ENCODE measurements at regions not wholly inside any gene's neighbourhood (a gene's known extent, or its start where the extent isn't known, plus 50 kb on each side); places are given as distances from the start of the nearest gene placed in this dataset.

DNA sequence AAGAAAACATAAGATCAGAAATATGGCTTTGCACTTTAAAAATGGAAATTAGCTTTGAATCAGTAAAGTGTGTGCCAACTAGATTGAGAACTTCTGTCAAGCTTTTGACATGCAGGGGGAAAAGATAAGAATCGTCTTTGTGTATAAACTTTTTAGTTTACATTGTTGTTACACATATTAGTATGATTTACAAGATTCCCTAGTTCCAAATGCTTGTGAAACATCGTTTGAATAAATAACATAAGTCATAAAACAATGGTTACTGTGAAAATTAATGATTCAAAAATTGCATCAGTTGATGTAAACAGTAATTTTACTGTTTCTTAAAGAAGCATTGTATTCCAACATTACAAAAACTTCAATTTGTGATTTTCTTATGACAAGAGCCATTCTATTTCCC is 207.6 kb upstream of the MTPN start:
- Histone ChIP-seq H3K9me1 (replicated peaks; ENCODE audit: control insufficient read depth, extremely low read depth, insufficient read depth, low read length) (no peaks in the 10 kb centered on the region), H4K20me1 (replicated peaks; ENCODE audit: control insufficient read depth, extremely low read depth, insufficient read depth, low read length) (no peaks in the 10 kb centered on the region), H3K4me2 (ENCODE audit: insufficient read depth, low read length) (no peak overlapping the region), H3K79me2 (ENCODE audit: control insufficient read depth, insufficient read depth, low read length) (no peaks in the 10 kb centered on the region), H2AFZ (ENCODE audit: low read depth, low read length) (no peak overlapping the region), H3K27ac (ENCODE audit: insufficient read depth, low read depth, low read length) (no peak overlapping the region), H3K4me1 (ENCODE audit: control insufficient read depth, extremely low read depth, insufficient read depth, low read length) (no peaks in the 10 kb centered on the region), H3K27me3 (ENCODE audit: control insufficient read depth in 2 of 2, insufficient read depth in 2 of 2, low read length in 2 of 2) (no peaks in the 10 kb centered on the region), H3K4me3 (replicated peaks in 1 of 3; ENCODE audit: insufficient read depth in 1 of 3, low read depth in 1 of 3, low read length in 3 of 3) (no peak overlapping the region), H3K36me3 (ENCODE audit: control insufficient read depth in 2 of 2, extremely low read depth in 1 of 2, insufficient read depth in 2 of 2, low read length in 2 of 2) (no peaks in the 10 kb centered on the region), H3K9ac (replicated peaks; ENCODE audit: extremely low read depth, insufficient read depth, low read length) (no peak overlapping the region), H3K9me3 (replicated peaks; ENCODE audit: control insufficient read depth, insufficient read depth, low read length) (no peaks in the 10 kb centered on the region)
- FAIRE-seq (no peak), DNase-seq (ENCODE audit: low read depth, low spot score) (no peak)
- CTCF ChIA-PET = no interaction called here
- TF ChIP-seq, protein P1, sequence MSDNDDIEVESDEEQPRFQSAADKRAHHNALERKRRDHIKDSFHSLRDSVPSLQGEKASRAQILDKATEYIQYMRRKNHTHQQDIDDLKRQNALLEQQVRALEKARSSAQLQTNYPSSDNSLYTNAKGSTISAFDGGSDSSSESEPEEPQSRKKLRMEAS (IDR thresholded peaks at IDR 0.05; ENCODE audit: insufficient read depth, insufficient read length) = no peak
- TF ChIP-seq FOS (IDR thresholded peaks at IDR 0.05; ENCODE audit: borderline replicate concordance, insufficient read depth, low read length) (no peak), JUN (IDR thresholded peaks at IDR 0.05; ENCODE audit: borderline replicate concordance, insufficient read depth, insufficient read length, low read depth) (no peak), MYC (IDR thresholded peaks at IDR 0.05; ENCODE audit: low read depth, low read length) (no peak)
- TF ChIP-seq, protein P2, sequence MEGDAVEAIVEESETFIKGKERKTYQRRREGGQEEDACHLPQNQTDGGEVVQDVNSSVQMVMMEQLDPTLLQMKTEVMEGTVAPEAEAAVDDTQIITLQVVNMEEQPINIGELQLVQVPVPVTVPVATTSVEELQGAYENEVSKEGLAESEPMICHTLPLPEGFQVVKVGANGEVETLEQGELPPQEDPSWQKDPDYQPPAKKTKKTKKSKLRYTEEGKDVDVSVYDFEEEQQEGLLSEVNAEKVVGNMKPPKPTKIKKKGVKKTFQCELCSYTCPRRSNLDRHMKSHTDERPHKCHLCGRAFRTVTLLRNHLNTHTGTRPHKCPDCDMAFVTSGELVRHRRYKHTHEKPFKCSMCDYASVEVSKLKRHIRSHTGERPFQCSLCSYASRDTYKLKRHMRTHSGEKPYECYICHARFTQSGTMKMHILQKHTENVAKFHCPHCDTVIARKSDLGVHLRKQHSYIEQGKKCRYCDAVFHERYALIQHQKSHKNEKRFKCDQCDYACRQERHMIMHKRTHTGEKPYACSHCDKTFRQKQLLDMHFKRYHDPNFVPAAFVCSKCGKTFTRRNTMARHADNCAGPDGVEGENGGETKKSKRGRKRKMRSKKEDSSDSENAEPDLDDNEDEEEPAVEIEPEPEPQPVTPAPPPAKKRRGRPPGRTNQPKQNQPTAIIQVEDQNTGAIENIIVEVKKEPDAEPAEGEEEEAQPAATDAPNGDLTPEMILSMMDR (IDR thresholded peaks at IDR 0.05; ENCODE audit: extremely low read depth in 1 of 2, insufficient read depth in 1 of 2, low read depth in 1 of 2, low read length in 2 of 2) = no peak
- dilution Hi-C loops (cut with MboI; ENCODE audit: extremely low pct_ligation_motif_present, low sequenced_read_pairs) (no loop called here), intact Hi-C loops (cut with micrococcal nuclease) (no loop called here)
- no TSS peak for BruUV-seq (replicated peaks)
- POLR2A ChIA-PET = no interaction called here

DNA sequence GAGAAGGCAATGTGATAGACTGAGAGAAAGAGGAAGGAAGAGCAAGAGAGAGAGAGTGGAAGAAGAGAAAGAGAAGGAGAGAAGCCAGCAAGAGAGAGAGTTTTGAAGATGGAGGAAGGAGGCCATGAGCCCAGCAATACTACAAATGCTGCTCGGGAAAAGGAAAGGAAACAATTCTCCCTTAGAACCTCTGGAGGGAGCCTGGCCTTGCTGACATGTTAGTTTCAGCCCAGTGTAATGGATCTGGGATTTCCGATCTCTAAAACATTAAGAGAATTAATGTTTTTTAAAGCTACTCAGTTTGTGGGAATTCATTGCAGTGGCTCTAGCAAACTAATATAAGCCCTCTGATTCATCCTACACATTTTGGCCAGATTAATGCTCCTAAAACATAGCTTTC is 206.8 kb upstream of the MTPN start:
- ChIA-PET CTCF (no interaction called here), POLR2A (no interaction called here)
- Histone ChIP-seq H2AFZ (ENCODE audit: low read depth, low read length) (no peak overlapping the region), H3K9me1 (replicated peaks; ENCODE audit: control insufficient read depth, extremely low read depth, insufficient read depth, low read length) (no peaks in the 10 kb centered on the region), H3K4me3 (replicated peaks in 1 of 3; ENCODE audit: insufficient read depth in 1 of 3, low read depth in 1 of 3, low read length in 3 of 3) (no peak overlapping the region), H3K27me3 (ENCODE audit: control insufficient read depth in 2 of 2, insufficient read depth in 2 of 2, low read length in 2 of 2) (no peaks in the 10 kb centered on the region), H3K36me3 (ENCODE audit: control insufficient read depth in 2 of 2, extremely low read depth in 1 of 2, insufficient read depth in 2 of 2, low read length in 2 of 2) (no peaks in the 10 kb centered on the region), H3K4me2 (ENCODE audit: insufficient read depth, low read length) (no peak overlapping the region), H3K79me2 (ENCODE audit: control insufficient read depth, insufficient read depth, low read length) (no peaks in the 10 kb centered on the region), H3K9me3 (replicated peaks; ENCODE audit: control insufficient read depth, insufficient read depth, low read length) (no peaks in the 10 kb centered on the region), H3K27ac (ENCODE audit: insufficient read depth, low read depth, low read length) (no peak overlapping the region), H4K20me1 (replicated peaks; ENCODE audit: control insufficient read depth, extremely low read depth, insufficient read depth, low read length) (no peaks in the 10 kb centered on the region), H3K4me1 (ENCODE audit: control insufficient read depth, extremely low read depth, insufficient read depth, low read length) (no peaks in the 10 kb centered on the region), H3K9ac (replicated peaks; ENCODE audit: extremely low read depth, insufficient read depth, low read length) (no peak overlapping the region)
- TF ChIP-seq EZH2 (IDR thresholded peaks at IDR 0.05; ENCODE audit: borderline replicate concordance, low read depth, low read length, severe bottlenecking) (no peak), POLR2A (IDR thresholded peaks at IDR 0.05; ENCODE audit: low read depth, low read length) (no peak), JUN (IDR thresholded peaks at IDR 0.05; ENCODE audit: borderline replicate concordance, insufficient read depth, insufficient read length, low read depth) (no peak), FOS (IDR thresholded peaks at IDR 0.05; ENCODE audit: borderline replicate concordance, insufficient read depth, low read length) (no peak), MYC (IDR thresholded peaks at IDR 0.05; ENCODE audit: low read depth, low read length) (no peak), POLR2AphosphoS5 (IDR thresholded peaks at IDR 0.05; ENCODE audit: insufficient read depth, low read depth, low read length) (no peak), GATA2 (IDR thresholded peaks at IDR 0.05; ENCODE audit: insufficient read depth, insufficient read length, low read depth, low read length) (no peak)
- TF ChIP-seq, protein P2 (IDR thresholded peaks at IDR 0.05; ENCODE audit: extremely low read depth in 1 of 2, insufficient read depth in 1 of 2, low read depth in 1 of 2, low read length in 2 of 2) = no peak
- TF ChIP-seq, protein P1 (IDR thresholded peaks at IDR 0.05; ENCODE audit: insufficient read depth, insufficient read length) = no peak
- intact Hi-C loops (cut with micrococcal nuclease) = no loop called here
- FAIRE-seq (no peak), DNase-seq (ENCODE audit: low read depth, low spot score) (no peak)
- dilution Hi-C loops (cut with MboI; ENCODE audit: extremely low pct_ligation_motif_present, low sequenced_read_pairs) = no loop called here
- BruUV-seq (replicated peaks) = no TSS peak

Data from endothelial cell of umbilical vein (primary cell).